GM21619 (cell line): ENCODE measurements at regions not wholly inside any gene's neighbourhood (a gene's known extent, or its start where the extent isn't known, plus 50 kb on each side); places are given as distances from the start of the nearest gene placed in this dataset.
A peak's percentile ranks its signal among the peaks of the same experiment; 100 is the strongest.
"Not testable (repeated sequence)": the region's sequence is repeated elsewhere in the genome, so short reads cannot be mapped to it uniquely, and the experiment has no call there.

ENCODE experiments used
- ATAC-seq: cut with Tn5 transposase; IDR thresholded peaks from one replicate; pipeline ENCODE4 v1.9.1; 2021; ENCODE audit not compliant: unreplicated experiment

DNA sequence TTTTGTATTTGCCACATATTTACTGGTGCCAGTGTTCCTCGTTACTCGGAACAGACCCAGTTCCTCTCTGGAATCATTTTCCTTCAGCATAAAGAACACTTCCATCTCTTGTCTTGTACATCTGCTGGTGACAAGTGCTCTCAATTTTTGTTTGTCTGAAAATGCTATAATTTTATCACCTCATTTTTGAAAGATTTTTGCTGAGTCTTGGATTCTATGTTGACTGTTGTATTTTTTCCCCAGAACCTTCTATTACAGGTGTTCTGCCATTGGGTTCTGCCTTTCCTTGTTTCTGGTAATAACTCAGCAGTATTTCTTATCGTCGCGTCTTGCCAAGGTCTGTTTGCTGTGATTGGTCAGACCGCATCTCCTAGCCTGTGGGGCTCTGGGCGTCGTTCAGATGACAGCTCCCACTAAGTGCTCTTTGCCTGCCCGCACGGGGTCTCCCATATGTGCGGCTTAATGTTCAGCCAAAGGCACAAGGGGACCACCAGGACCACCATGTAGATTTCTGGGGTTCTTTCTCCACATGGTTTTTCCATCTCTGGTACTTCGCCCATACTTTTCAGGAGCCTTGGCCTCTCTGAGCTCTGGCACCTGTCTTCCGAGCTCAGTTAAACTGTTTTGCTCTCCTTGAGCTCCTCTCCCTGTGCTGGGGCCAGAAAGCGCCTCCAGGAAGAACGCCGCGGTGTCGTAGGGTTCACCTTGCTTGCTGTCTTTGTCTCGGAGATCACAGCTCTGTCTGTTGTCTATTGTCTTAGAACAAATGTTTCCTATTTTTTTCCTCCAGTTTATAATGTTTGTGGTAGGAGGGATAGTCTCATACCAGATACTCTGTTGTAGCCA lies 80.0 kb downstream of the METRNL start:
- ATAC-seq, result no peak

DNA sequence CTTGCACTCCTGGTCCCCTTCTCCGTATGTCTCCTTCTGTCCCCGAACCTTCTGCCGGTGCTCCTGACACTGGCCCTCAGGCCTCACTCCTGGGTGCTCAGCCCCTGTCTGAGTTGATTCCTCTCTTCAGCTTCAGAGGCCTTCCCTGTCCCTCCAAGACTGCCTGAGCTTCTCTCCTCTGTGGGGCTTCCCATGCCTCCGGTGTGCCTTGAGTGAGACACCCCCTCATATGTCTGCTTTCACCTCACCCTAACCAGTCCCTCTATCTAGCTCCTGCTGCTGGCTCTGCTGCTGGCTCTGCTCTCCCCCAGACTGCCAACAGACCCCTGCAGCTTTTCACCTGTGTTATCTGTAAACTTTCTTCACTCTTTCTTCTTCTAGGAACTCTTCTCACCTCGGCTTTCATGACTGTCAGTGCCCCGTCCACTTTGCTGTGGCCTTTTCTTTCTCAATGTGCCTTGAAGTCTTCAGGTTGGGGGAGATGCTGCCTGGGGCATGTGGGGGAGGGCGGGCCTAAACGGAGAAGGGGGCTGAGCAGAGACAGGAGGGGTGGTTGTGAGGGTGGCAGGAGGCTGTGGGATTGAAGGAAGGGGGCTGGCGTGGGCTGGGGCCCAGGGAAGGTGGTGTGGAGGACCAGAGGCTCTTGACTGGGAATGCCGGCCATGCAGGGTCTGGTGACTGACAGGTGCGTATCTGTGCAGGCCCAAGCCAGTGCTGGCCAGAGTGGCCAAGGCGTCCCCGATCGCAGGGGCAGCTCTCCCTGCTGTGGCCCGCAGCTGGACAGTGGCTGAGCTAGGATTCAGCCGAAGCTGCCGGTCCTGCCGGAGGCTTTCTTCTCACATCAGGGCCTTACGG lies 81.3 kb downstream of the METRNL start:
- no peak for ATAC-seq

DNA sequence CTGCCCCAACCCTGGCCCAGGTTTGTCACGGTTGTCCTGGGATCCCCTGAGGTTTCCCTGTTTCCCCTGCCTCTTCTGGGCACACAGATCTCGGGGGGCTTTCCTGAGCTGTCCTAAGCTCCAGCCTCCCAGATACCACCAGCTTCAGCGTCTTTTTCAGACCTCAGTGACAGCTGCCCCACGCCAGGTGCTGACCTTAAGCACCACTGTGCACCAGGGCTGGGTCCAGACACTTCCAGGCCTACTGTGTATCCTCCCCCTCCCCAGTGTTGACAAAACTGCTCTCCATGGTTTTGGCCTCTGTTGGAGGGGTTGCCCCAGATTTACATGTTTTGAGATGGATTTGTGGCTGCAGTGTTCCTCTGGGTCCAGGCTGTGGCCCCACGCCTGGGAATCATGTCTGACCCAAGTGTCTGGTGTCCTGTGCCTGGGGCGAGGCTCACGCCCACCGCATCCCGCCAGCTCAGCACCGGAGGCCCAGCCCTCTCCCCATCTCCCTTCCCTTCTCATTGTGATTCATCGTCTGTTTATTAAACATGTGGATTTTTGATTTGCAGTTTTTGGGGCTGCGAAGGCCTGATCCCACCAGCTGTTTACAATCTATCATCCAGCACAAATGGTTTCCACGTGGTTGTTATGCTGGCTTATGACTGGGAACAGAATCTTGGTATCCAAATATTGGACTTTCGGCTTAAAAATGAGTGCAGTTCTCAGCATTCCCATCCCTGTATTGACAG lies 82.1 kb downstream of the METRNL start:
- no peak for ATAC-seq

GRCh38 chr17:83162035-83162745 lies 82.8 kb downstream of the METRNL start:
- ATAC-seq, result no peak

GRCh38 chr17:83164490-83164889 lies 85.1 kb downstream of the METRNL start:
- ATAC-seq, result no peak

DNA sequence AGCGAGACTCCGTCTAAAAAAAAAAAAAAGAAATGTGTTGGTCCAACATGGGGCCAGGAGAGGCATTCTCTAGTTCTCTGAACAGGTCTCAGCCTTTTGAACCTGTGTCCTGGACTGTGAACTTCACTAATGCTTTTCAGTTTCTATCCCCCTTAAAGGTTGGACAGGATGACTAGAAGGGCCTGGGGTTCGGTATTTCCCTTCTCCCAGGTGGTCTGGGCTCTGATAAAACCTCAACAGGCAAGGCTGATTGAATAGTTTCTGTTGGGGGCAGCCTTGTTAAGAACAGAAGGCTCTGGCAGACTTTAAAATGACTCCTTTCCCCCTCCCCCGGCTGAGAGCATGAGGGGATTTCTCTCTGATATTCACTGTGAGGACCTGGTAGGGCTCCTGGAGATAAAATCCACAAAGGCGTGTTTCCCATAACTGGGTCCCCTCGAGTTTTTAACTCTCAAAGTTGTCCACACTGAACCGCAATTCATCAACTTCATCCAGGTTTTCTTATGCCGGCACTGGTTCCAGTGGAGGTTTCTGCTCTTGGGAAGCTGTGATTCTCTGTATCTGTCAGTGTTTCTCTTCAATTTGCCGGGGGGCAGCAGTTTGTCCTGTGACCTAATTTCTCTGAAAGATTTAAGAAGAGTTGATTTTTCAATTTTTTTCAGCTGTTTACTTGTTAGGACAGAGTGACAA lies 91.3 kb downstream of the METRNL start:
- ATAC-seq, result no peak

DNA sequence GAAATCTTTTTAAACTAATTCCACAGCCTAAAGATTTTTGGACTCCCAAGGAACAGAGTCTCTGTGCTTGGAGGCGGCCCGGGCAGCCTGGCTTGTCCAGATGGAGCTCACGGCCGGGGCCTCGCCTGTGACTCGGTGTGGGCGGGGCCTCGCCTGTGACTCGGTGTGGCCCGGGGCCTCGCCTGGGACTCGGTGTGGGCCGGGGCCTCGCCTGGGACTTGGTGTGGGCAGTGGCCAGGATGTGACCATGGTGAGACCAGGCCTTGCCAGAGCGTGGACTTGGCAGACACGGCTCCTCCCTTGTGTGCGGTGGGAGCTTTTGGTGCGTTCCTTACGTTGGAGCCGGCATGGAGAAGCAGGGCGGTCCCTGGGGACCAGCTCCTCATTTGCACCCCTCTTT lies 92.3 kb downstream of the METRNL start:
- ATAC-seq, result no peak

DNA sequence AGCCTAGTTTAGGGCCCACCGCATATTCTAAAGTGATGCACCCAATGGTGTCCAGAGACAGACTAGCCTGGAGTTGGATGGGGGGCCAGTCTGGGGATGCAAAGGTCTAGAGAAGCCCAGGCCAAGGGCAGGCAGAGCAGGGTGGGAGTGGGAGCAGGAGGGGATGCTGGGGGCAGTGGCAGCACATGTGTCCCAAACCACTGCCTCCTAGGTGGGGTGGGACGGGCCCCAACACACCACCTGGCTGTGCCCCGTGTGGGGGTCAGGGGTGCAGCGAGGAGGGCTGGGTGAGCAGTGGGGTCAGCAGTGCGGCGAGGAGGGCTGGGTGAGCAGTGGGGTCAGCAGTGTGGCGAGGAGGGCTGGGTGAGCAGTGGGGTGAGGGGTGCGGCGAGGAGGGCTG lies 92.7 kb downstream of the METRNL start:
- ATAC-seq, result not testable (repeated sequence)

DNA sequence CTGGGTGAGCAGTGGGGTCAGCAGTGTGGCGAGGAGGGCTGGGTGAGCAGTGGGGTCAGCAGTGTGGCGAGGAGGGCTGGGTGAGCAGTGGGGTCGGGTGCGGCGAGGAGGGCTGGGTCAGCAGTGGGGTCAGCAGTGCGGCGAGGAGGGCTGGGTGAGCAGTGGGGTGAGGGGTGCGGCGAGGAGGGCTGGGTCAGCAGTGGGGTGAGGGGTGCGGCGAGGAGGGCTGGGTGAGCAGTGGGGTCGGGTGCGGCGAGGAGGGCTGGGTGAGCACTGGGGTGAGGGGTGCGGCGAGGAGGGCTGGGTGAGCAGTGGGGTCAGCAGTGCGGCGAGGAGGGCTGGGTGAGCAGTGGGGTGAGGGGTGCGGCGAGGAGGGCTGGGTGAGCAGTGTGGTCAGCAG lies 93.2 kb downstream of the METRNL start:
- not testable (repeated sequence) for ATAC-seq

DNA sequence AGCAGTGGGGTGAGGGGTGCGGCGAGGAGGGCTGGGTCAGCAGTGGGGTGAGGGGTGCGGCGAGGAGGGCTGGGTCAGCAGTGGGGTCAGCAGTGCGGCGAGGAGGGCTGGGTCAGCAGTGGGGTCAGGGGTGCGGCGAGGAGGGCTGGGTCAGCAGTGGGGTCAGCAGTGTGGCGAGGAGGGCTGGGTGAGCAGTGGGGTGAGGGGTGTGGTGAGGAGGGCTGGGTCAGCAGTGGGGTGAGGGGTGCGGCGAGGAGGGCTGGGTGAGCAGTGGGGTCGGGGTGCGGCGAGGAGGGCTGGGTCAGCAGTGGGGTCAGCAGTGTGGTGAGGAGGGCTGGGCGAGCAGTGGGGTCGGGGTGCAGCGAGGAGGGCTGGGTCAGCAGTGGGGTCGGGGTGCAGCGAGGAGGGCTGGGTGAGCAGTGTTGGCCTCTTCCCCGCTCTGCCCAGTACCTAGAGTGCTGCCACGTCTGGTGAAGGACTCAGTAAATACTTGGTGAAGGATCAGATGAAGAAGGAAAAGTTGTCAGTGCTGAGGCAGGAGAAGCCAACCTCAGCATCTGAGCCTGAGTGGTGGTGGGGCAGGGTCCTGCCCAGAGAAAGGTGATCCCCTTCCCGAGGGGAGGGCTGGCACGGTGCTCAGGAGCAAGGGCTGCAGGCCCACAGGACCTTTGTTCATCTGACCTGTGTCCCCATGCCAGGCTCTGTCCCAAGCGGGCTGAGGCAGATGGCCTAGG lies 93.9 kb downstream of the METRNL start:
- not testable (repeated sequence) for ATAC-seq

GRCh38 chr17:83173914-83174361 lies 94.5 kb downstream of the METRNL start:
- no peak for ATAC-seq

- ATAC-seq, result peak; percentile 77
Observed at GRCh38 chr17:83174362-83175118, 95.1 kb downstream of the METRNL start.

DNA sequence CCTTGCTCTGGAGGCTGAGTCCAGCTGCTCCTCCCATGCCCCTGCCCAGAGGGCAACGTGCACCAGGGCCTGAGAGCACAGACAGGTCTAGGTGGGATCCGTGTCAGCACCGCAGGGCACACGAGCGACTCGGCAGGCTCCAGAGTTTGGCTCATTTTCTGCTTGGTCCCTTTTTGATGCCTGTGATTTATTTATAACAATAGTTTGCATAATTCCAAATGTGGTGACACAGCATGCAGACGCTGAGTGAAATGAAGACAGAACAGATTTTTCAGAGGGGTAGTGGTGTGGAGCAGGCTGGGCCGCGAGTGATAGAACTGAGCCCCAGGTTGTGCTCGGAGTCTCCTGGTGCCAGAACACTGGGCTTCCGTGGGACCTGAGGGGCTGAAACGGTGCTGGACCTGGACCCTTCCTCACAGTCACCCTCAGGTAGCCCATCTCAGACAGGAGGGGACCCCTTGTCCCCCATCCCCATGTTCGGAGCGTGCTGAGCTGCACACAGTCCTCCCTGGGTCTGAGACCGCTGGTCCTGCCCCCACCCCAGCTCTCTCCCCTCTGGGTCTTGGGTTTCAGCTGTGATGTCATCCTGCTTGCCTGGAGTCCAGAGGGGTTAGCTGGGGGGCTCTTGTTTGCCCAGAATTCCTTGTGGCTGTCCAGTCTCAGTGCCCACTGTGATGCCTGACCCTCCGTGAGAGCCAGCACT lies 95.9 kb downstream of the METRNL start:
- ATAC-seq, result no peak

- no peak for ATAC-seq
Observed at GRCh38 chr17:83175822-83176622, 96.6 kb downstream of the METRNL start.

- ATAC-seq, result no peak
Observed at GRCh38 chr17:83176623-83177583, 97.5 kb downstream of the METRNL start.
